HG03095 (cell line): ENCODE measurements at regions not wholly inside any gene's neighbourhood (a gene's known extent, or its start where the extent isn't known, plus 50 kb on each side); places are given as distances from the start of the nearest gene placed in this dataset.

Experiments
- ATAC-seq: cut with Tn5 transposase; IDR thresholded peaks from one replicate; pipeline ENCODE4 v1.9.1; 2021; ENCODE audit warnings: moderate library complexity; ENCODE audit not compliant: unreplicated experiment

GRCh38 chr6:134744301-134744700, 205.6 kb downstream of the ALDH8A1 start:
- no peak for ATAC-seq

DNA sequence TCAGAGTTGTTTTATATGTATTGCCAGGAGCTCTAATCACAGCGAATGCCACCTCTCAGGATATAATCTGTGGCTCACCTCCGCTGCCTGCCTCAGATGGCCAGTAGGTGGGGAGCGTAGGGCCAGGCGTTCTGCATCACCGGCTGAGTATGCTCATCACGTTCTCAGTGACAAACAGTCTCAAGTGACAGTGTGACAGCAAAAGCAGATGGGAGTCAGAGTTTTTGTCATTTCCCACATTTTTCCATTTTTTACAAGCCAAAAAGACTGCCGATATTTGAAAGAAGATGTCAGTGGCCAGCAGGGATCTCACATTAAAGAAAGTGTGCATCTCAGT, 208.7 kb downstream of the ALDH8A1 start:
- no peak for ATAC-seq

DNA sequence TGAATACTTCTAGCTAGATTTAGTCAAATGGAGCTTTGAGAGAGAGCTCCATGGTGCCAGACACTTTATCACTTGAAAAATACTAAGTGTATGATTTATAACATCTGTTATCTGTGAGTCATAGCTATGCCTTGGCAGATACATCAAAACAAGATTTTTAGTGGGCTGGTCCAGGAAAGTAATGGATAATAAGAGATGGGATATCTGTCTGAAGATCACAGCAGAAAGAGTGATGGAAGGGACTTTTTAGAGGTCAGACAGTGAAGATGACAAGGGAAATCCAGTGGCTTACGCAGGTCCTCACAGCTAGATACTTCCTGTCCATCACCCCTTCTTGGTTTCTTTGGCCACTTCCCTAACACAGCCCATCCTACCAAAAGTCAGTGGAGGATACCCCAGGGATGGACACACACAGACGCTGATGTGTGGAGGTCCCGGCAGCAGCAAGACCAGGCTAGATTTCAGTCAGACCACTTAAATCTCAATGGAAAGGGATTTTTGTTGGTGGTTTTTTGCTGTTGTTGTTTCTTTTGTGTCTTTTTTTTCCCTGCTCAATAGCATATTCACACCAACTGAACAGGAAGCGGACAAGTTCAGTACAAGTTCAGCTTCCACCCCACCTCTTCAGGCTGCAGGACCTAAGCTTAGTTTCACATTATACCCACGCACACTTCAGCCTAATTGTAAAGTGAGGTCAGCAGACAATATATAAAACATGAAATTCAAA, 209.3 kb downstream of the ALDH8A1 start:
- ATAC-seq, result no peak

GRCh38 chr6:134740027-134740373, 209.9 kb downstream of the ALDH8A1 start:
- ATAC-seq, result no peak

GRCh38 chr6:134739299-134740026, 210.4 kb downstream of the ALDH8A1 start:
- no peak for ATAC-seq

DNA sequence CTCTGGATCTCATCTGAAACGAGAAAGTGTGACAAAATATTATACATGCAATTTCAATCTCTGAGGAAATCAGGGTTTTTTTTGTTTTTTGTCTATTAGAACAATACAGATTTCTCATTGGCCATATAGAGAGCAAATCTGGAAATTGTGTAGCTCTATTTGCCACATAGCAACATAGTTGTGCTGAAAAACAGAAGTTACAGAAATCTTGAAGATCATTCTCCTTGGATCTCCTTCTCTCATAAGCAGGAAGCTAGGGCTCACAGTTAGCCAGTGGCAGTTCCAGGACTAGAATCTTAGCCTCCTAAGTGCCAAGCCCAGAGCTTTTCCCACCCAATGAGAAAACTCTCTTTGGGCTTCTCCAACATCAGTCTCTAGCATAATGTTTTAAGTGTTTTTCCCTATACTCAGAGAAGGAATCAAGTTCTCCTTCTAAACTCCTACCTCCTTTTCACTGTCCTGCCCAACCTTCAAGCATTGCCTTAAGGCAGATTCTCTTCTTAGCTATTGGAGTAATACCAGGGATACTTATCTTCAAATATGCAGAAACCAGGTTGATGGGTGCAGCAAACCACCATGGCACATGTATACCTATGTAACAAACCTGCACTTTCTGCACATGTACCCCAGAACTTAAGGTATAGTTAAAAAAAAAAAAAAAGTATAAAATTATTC, 211.6 kb downstream of the ALDH8A1 start:
- ATAC-seq, result no peak

- no peak for ATAC-seq
Measured at GRCh38 chr6:134735461-134735860, 214.4 kb downstream of the ALDH8A1 start.

- ATAC-seq, result no peak
Measured at GRCh38 chr6:134734312-134734869, 215.5 kb downstream of the ALDH8A1 start.

- no peak for ATAC-seq
Measured at GRCh38 chr6:134733801-134734200, 216.1 kb downstream of the ALDH8A1 start.

DNA sequence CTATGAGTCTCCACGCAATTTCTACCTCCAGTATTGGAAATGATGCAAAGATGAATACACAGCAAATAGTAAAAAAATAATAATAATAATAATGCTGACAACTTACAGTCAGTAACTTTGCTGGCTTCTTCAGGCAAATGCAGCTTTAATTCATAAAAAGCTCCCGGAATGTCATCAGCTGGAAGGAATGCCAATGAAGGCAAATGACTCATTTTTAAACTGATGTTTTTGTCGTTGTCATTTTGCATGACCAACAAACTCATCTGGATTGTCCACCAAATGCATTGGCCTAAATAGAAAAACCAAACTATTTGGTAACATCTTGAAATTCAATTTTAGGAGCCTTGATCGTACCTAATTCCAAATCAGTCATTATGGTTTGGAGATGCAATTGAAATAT, 217.1 kb downstream of the ALDH8A1 start:
- ATAC-seq, result no peak

GRCh38 chr6:134731615-134732014, 218.3 kb downstream of the ALDH8A1 start:
- ATAC-seq, result no peak

- ATAC-seq, result no peak
Measured at GRCh38 chr6:134730013-134730412, 219.9 kb downstream of the ALDH8A1 start.

DNA sequence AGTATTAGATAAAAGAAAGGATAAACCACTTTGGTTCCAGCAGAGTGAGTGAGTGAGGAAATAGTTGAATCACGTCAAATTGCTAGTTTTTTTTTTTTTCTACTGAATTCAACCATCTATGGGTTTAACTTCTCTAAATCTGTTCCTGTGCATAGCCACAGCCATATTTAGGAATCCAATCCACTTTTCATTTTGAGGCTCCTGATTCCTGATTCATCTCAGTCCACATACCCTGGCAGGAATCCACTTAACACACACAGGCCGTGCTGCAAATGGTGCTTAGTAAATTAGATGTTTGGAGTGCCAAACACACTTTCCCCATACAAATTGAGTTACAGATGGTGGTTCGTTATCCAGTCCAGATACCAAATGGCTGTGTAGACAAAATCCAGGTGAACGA, 220.3 kb downstream of the ALDH8A1 start:
- no peak for ATAC-seq

GRCh38 chr6:134727081-134727480, 222.8 kb downstream of the ALDH8A1 start:
- no peak for ATAC-seq

DNA sequence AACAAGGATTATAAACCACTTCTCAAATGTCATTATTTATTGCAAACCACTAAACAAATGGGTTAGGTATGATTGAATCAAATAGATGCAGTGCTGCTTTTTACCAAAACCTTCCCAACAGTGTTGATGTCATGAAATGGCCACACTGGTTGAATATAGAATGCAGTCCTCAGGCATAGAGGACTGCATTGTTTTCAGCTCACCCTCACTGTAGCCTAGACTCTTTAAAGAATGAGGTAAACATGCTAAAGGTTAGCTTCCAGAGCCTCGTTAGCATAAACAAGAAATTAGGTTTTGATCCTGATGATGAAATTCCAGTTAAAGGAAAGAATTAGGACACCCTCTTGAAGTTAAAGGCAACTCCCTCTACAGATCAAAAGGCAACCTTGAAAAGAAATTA, 224.3 kb downstream of the ALDH8A1 start:
- no peak for ATAC-seq

DNA sequence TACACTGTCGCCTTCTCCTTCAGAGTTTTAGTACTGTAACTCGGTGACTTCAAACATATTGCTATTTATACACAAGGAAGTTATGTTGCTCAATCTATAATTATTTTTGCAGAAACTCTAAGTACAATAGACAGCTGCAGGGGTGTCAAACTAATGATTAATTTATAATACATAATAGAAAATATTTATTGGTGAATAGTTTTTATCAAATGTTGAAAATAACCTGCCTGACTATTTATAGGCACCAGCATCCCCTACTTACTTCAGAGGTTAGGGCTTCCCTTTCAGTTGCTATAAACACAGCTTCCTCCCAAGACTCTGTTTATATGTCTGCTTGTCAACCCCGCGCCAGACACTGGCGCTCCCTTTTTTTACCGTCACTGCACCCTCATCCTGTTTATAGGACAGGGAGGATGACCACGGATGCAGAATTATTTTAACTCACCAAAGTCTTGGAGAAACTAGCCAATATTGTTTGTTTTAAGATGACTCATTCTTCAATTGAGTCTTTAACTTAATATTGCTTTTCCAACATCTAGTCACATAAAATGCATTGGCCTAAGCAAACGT, 225.0 kb downstream of the ALDH8A1 start:
- no peak for ATAC-seq

DNA sequence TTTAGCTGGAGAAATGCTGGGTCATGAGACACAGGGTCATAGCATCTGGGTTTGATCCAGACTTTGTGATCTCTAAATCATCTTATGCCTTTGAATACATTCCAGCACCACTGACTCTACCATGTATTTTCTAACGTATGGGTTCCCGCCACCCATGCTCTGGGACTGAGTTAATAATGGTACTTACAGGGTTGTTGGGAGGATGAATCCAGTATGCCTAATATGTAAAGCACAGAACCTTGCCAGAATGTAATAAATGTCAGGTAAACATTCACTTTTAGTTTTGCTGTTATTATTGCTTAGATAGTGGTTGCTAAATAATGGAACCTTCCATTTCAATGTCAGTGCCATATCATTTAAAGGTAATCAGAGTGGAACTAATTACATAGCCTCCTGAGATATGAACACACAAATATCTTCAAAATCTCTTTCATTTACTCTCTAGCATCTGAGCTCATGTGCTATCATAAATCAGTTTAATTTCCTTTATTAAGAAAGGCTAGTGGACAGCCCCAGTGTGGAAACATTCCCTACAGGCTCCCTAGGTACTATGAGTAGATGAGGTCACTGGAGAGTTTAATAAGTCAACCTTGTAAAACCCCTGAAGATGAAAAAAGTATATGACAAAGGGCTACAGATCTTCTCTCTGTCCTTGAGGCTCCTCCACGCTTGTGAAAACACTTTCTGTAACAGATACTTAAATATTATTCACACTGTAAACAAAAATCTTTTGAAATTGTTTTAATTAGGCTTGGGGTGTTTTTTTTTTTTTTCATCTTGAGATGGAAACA, 226.6 kb downstream of the ALDH8A1 start:
- no peak for ATAC-seq

DNA sequence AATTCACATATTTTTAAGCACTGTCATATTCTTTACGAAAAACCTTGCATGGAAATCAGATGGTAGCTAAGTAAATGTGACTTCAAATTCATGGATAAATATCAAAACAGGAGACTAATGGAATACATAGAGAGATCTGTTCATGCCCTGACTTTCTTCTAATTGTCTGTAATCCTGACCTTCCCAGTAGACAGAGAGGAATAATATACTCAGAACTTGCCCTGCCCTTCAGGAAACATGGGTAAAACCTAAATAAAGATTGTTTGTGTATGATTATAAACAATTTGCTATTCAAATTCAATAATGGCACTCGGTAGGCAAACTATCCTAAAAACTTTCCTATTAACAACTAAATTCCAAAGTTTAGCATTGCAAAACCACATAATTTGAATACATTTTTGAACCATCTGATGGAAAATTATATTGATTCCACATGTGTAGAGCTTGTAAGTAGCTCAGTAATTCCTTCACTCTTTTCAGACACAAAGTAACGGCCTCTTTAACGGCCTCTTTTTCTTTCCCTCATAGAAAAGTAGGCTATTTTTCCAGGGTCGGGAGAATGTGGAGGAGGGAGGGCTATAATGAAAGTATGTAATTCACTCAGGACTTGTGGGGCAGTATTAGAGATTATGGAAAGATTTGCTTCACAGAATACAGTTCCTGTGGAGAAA, 227.6 kb downstream of the ALDH8A1 start:
- no peak for ATAC-seq

DNA sequence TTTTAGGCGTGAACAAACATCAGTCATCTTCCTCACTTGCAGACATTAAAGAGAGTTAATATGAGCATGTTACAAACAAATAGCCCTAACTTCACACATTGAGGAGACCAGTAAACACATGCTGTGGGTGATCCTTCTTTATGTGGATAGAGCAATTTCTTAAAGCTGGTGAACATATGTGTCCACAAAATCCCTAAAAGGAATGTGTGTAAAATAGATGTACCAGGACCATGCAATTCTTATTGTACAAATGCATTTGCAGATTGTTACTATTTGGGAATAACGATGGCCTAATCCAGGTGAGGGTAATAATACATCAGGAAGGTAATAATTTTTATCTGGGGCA, 228.9 kb downstream of the ALDH8A1 start:
- ATAC-seq, result no peak

- ATAC-seq, result no peak
Measured at GRCh38 chr6:134720353-134721059, 229.4 kb downstream of the ALDH8A1 start.
